ENCODE measurements at regions not wholly inside any gene's neighbourhood (a gene's known extent, or its start where the extent isn't known, plus 50 kb on each side); places are given as distances from the start of the nearest gene placed in this dataset.

DNA sequence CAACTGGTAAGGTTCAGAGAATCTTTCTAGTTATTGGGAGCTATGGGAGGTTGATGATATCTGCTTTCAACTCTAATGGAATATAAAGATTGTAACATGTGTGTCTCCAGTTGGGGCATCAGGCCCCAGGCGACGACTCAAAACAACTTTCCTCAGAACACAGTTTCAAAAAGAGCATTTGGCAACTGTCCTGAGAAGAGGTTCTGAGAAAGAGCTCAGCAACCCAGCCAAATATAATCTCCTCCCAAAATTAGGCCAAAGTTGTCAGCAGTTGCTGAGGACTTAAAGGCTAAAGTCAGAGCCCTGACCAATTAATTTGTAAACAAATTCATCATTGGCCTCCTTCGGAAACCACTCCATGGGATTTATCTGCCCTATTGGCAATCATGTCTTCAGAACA, 251.1 kb upstream of the NFE2L3 start:
- TF ChIP-seq, protein P1, sequence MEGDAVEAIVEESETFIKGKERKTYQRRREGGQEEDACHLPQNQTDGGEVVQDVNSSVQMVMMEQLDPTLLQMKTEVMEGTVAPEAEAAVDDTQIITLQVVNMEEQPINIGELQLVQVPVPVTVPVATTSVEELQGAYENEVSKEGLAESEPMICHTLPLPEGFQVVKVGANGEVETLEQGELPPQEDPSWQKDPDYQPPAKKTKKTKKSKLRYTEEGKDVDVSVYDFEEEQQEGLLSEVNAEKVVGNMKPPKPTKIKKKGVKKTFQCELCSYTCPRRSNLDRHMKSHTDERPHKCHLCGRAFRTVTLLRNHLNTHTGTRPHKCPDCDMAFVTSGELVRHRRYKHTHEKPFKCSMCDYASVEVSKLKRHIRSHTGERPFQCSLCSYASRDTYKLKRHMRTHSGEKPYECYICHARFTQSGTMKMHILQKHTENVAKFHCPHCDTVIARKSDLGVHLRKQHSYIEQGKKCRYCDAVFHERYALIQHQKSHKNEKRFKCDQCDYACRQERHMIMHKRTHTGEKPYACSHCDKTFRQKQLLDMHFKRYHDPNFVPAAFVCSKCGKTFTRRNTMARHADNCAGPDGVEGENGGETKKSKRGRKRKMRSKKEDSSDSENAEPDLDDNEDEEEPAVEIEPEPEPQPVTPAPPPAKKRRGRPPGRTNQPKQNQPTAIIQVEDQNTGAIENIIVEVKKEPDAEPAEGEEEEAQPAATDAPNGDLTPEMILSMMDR (conservative IDR thresholded peaks at IDR 0.05; ENCODE audit: low read depth, low read length), result no peak
- TF ChIP-seq EZH2 (IDR thresholded peaks at IDR 0.05; ENCODE audit: borderline replicate concordance, low read depth, low read length, poor library complexity, severe bottlenecking), result no peak
